ENCODE measurements at regions not wholly inside any gene's neighbourhood (a gene's known extent, or its start where the extent isn't known, plus 50 kb on each side); places are given as distances from the start of the nearest gene placed in this dataset.

DNA sequence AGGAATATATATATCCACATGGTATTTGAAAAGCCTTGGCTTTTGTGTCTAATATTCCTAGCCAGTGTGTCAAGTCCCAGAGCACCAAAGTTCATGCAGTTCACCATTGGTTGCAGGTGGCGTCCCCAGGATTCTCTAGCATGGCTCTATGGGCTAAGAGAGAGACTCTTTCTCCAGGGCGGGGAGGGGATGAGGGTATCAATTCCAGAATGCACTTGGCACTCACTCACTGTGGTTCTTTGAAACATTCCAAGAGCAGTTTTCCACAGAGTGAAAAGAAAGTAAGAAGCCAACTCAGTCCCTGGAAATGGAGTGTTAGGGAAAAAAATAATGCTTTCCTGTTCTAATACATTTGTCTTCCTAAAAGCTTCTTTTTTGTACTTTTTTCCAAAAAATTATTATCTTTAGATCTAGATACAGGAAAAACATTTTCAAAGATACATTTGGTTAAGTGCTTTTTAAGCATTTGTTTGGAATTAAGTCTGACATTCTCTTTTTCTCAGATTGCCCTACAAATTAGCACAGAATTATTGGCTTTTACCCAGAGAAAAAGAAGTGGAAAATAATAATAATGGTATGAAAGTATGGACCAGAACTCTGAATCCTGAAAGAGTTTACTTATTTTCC is 239.9 kb downstream of the PAX3 start:
- H3K36me3 ChIP-seq (ENCODE audit: control insufficient read depth, insufficient read depth, low read length), result no peaks in the 10 kb centered on the region
- H3K4me3 ChIP-seq (ENCODE audit: low read depth, low read length), result no peak overlapping the region
- TF ChIP-seq, protein P1, sequence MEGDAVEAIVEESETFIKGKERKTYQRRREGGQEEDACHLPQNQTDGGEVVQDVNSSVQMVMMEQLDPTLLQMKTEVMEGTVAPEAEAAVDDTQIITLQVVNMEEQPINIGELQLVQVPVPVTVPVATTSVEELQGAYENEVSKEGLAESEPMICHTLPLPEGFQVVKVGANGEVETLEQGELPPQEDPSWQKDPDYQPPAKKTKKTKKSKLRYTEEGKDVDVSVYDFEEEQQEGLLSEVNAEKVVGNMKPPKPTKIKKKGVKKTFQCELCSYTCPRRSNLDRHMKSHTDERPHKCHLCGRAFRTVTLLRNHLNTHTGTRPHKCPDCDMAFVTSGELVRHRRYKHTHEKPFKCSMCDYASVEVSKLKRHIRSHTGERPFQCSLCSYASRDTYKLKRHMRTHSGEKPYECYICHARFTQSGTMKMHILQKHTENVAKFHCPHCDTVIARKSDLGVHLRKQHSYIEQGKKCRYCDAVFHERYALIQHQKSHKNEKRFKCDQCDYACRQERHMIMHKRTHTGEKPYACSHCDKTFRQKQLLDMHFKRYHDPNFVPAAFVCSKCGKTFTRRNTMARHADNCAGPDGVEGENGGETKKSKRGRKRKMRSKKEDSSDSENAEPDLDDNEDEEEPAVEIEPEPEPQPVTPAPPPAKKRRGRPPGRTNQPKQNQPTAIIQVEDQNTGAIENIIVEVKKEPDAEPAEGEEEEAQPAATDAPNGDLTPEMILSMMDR (IDR thresholded peaks at IDR 0.05; ENCODE audit: insufficient read depth, low read length, poor library complexity, severe bottlenecking), result no peak
- DNase-seq (ENCODE audit: low read depth), result no peak
- peaks cover 13% of the 10 kb centered on the region for H3K27me3 ChIP-seq (ENCODE audit: control insufficient read depth, insufficient read depth, low read length)

DNA sequence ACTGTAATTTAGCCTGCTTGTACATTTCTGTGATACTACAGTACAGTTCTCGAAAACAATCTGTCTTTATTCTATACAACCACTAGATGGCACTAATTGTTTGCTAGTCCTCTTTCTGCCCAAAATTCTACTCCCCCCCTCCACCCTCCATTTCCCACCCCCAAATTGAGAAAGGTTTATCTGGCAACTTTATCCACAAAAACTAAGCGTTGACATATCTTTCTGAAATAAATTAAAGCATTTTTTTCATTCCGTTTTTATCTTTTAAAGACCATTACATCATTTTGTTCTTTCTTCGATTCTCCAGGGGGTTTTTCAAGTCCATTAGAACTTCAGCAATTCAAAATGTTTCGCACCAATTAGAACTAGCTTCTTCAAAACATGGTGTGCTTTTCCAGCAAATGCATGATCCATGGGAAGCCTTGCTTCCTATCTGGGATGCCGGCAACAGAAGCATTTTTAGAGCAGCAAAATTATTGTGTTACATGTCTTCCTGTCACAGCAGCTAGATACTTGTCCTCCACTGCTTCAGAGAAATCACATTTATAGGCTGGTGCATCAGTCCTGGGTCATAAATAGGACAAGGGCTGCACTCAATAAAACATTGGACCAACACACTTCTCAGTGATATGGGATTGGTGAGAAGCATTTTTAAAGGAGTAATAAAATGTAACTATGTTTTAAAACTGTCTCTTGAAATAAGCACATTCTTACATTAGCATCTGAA is 241.3 kb downstream of the PAX3 start:
- DNase-seq (ENCODE audit: low read depth), result no peak
- TF ChIP-seq, protein P1 (IDR thresholded peaks at IDR 0.05; ENCODE audit: insufficient read depth, low read length, poor library complexity, severe bottlenecking), result peak; percentile 42
- Histone ChIP-seq H3K36me3 (ENCODE audit: control insufficient read depth, insufficient read depth, low read length) (no peaks in the 10 kb centered on the region), H3K4me3 (ENCODE audit: low read depth, low read length) (no peak overlapping the region), H3K27me3 (ENCODE audit: control insufficient read depth, insufficient read depth, low read length) (peaks cover 20% of the 10 kb centered on the region)

DNA sequence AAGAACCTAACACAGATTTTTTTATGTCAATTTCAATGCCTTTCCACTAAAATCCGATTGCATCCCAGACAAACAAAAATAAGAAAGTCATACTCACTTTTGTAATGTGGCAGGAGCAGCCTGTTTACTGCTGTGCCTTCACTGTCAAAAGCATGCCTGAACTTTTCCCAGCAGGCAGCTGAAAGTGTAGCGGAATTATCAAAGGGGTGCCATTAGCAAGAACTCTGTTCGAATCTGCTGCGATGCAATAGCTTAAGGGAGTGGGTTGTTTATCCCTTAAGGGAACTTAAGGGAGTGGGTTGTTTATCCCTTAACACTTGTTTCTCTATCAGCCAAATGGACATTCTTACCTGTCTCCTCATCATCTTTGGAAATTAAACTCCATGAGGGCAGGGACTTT is 243.5 kb downstream of the PAX3 start:
- H3K36me3 ChIP-seq (ENCODE audit: control insufficient read depth, insufficient read depth, low read length), result no peaks in the 10 kb centered on the region
- H3K4me3 ChIP-seq (ENCODE audit: low read depth, low read length), result no peak overlapping the region
- TF ChIP-seq, protein P1 (IDR thresholded peaks at IDR 0.05; ENCODE audit: insufficient read depth, low read length, poor library complexity, severe bottlenecking), result no peak
- no peak for DNase-seq (ENCODE audit: low read depth)
- H3K27me3 ChIP-seq (ENCODE audit: control insufficient read depth, insufficient read depth, low read length), result peaks cover 19% of the 10 kb centered on the region

DNA sequence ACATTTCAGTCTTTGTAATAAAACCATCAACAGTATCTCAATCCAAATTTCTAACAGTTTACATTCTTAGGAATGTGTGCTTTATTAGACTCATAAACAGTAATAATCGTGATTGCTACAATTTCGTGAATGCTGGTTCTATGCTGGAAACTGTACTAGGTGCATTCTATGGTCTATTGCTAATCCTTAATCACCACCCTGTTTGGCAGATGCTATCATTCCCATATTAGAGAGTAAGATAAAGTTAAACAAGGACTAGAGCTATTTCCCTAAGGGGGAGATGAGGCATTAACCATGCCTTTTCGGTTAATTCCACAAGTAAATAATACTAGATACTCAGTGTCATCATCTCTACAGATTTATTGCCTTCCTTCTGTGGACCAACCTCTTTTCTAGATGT is 244.0 kb downstream of the PAX3 start:
- Histone ChIP-seq H3K36me3 (ENCODE audit: control insufficient read depth, insufficient read depth, low read length) (no peaks in the 10 kb centered on the region), H3K4me3 (ENCODE audit: low read depth, low read length) (no peak overlapping the region), H3K27me3 (ENCODE audit: control insufficient read depth, insufficient read depth, low read length) (peaks cover 16% of the 10 kb centered on the region)
- DNase-seq (ENCODE audit: low read depth), result no peak
- TF ChIP-seq, protein P1 (IDR thresholded peaks at IDR 0.05; ENCODE audit: insufficient read depth, low read length, poor library complexity, severe bottlenecking), result no peak

DNA sequence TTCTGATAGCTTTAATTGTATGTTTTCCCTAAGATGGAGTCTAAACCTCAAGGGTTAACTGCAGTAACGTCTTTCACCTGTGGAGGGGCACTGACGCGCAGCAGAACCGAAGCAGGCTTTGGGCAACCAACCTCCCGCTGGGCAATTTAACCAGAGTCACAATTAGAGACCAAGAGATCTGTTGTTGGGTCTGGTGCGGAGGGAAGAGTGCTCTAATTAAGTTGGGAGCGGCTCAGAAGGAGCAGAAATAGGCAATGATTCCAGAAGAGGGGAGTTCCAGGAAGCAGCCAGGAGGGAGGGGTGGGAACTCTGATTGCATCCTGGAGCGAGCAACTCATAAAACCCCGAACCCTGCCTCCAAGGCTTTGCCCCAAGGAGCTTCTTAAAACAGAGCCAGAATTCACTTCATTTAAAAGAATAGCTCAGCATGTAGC is 245.8 kb downstream of the PAX3 start:
- TF ChIP-seq, protein P1 (IDR thresholded peaks at IDR 0.05; ENCODE audit: insufficient read depth, low read length, poor library complexity, severe bottlenecking), result peak; percentile 52
- Histone ChIP-seq H3K4me3 (ENCODE audit: low read depth, low read length) (no peak overlapping the region), H3K36me3 (ENCODE audit: control insufficient read depth, insufficient read depth, low read length) (no peaks in the 10 kb centered on the region), H3K27me3 (ENCODE audit: control insufficient read depth, insufficient read depth, low read length) (peaks cover 16% of the 10 kb centered on the region)
- DNase-seq (ENCODE audit: low read depth), result no peak

Data from kidney epithelial cell (primary cell).